ENCODE measurements at regions not wholly inside any gene's neighbourhood (a gene's known extent, or its start where the extent isn't known, plus 50 kb on each side); places are given as distances from the start of the nearest gene placed in this dataset.
"Not testable (repeated sequence)": the region's sequence is repeated elsewhere in the genome, so short reads cannot be mapped to it uniquely, and the experiment has no call there.

DNA sequence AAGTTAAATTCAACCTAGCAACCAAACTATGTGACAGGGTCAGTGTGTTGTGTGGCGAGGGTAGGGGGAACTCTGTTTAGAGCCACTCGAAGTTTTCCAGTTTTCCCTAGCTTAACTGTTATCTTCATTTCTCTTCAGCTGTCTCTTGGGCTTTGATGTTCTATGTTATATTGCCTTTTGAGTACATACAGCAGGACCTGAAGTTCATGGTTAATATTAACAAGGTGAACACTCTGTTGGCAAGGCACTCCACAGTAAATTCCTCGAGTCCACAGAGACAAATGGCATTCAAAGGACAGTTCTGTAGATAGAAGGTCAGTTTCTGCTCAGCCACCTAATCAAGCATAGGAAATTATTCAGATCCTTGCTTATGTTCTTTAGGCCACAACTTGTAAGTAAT, 147.9 kb upstream of the DPH6 start:
- ChIA-PET POLR2A (no interaction called here), CTCF (no interaction called here)
- TF ChIP-seq, protein P1, sequence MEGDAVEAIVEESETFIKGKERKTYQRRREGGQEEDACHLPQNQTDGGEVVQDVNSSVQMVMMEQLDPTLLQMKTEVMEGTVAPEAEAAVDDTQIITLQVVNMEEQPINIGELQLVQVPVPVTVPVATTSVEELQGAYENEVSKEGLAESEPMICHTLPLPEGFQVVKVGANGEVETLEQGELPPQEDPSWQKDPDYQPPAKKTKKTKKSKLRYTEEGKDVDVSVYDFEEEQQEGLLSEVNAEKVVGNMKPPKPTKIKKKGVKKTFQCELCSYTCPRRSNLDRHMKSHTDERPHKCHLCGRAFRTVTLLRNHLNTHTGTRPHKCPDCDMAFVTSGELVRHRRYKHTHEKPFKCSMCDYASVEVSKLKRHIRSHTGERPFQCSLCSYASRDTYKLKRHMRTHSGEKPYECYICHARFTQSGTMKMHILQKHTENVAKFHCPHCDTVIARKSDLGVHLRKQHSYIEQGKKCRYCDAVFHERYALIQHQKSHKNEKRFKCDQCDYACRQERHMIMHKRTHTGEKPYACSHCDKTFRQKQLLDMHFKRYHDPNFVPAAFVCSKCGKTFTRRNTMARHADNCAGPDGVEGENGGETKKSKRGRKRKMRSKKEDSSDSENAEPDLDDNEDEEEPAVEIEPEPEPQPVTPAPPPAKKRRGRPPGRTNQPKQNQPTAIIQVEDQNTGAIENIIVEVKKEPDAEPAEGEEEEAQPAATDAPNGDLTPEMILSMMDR (IDR thresholded peaks at IDR 0.05; ENCODE audit: insufficient read depth, low read length, missing control alignments) = no peak
- no peak for DNase-seq (ENCODE audit: low read depth, low spot score)
- no peak overlapping the region for H3K4me3 ChIP-seq (ENCODE audit: low read depth, low read length)

- POLR2A ChIA-PET = no interaction called here
Measured at GRCh38 chr15:35695003-35695402, 149.0 kb upstream of the DPH6 start.

DNA sequence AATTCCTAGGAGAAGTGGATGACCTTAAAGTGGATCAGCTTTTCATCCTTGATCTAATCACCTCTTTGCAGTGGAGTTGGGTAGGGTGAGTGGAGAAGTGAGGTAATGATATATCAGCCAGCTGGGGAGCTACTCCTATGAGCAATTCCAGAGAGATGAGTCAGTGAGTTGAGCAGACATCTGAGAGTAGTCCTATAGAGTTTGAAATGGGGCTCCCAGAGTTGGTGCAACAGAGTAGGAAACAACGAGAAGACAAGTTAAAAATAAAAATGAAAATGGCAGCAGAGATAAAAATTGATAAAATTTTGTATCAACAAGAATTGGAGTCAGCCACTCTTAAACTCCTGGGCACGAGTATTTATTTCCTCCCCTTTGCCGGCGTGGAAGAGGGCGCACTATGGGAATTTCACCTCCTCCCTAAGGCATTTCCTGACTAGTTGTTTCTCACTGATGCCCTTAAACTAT, 150.8 kb upstream of the DPH6 start:
- CTCF ChIA-PET = interaction anchor here (0.5 to 1.3 kb wide), 5 partner anchors 8 to 670 kb away, joined by 3 to 7 read pairs (median 3); no protein-coding TSS in a partner anchor
- TF ChIP-seq, protein P1 (IDR thresholded peaks at IDR 0.05; ENCODE audit: insufficient read depth, low read length, missing control alignments) = no peak
- DNase-seq (ENCODE audit: low read depth, low spot score) = no peak
- no peak overlapping the region for H3K4me3 ChIP-seq (ENCODE audit: low read depth, low read length)
- POLR2A ChIA-PET = interaction anchor here (0.6 kb wide), 1 partner anchor 328 kb away, joined by 3 read pairs; no protein-coding TSS in a partner anchor

More at GRCh38 chr15:35695003-35695402, 149.0 kb upstream of the DPH6 start:
- TF ChIP-seq, protein P1 (IDR thresholded peaks at IDR 0.05; ENCODE audit: insufficient read depth, low read length, missing control alignments) = no peak
- CTCF ChIA-PET = no interaction called here
- DNase-seq (ENCODE audit: low read depth, low spot score) = no peak
- no peak overlapping the region for H3K4me3 ChIP-seq (ENCODE audit: low read depth, low read length)

DNA sequence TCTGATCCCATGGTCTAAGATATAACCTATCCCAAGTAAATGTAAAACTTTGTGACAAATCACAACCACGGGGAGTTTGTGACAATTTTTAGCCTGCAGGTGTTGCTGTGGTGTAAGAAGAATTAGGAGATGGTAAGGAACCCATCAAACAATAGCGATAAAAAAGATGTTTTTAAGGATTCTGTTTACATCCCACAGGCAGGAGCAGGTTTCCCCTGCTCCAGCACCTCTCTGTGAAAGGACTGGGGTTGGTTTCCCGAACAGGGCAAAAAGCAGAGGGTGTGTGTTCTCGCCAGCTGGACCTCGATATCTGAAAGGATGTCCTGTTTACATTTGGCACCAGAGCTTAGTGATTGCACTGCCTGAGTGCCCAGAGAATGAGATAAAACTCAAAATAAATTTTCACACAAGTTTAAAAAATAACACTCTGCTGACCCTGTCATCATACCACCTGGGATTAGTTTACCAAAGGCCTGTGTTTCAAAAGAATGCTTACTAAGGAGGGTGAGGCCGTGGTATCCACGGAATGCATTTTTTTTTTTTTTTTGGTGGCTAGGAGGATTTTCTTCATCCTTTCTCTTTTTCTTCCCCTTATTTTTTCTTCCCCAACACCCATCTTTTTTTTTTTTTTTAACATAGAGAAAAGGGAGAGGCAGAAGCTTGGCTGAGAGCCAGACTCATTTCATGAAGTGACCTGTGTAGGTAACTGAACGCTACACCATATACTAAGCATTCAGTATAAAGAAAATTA, 151.8 kb upstream of the DPH6 start:
- ChIA-PET CTCF (interaction anchor here (0.9 to 1.1 kb wide), 2 partner anchors 15 to 40 kb away, joined by 3 read pairs; no protein-coding TSS in a partner anchor), POLR2A (no interaction called here)
- DNase-seq (ENCODE audit: low read depth, low spot score) = no peak
- TF ChIP-seq, protein P1 (IDR thresholded peaks at IDR 0.05; ENCODE audit: insufficient read depth, low read length, missing control alignments) = no peak
- no peak overlapping the region for H3K4me3 ChIP-seq (ENCODE audit: low read depth, low read length)

- H3K4me3 ChIP-seq (ENCODE audit: low read depth, low read length) = no peak overlapping the region
- POLR2A ChIA-PET = no interaction called here
- TF ChIP-seq, protein P1 (IDR thresholded peaks at IDR 0.05; ENCODE audit: insufficient read depth, low read length, missing control alignments) = no peak
- CTCF ChIA-PET = no interaction called here
- no peak for DNase-seq (ENCODE audit: low read depth, low spot score)
Measured at GRCh38 chr15:35698331-35698730, 152.4 kb upstream of the DPH6 start.

- TF ChIP-seq, protein P1 (IDR thresholded peaks at IDR 0.05; ENCODE audit: insufficient read depth, low read length, missing control alignments) = no peak
- CTCF ChIA-PET = no interaction called here
- POLR2A ChIA-PET = no interaction called here
- no peak for DNase-seq (ENCODE audit: low read depth, low spot score)
- no peak overlapping the region for H3K4me3 ChIP-seq (ENCODE audit: low read depth, low read length)
Measured at GRCh38 chr15:35698966-35699575, 153.1 kb upstream of the DPH6 start.

- POLR2A ChIA-PET; DNase-seq (ENCODE audit: low read depth, low spot score); CTCF ChIA-PET; H3K4me3 ChIP-seq (ENCODE audit: low read depth, low read length): not testable (repeated sequence)
Measured at GRCh38 chr15:35700091-35700593, 154.2 kb upstream of the DPH6 start.

Measured in AG04449 (cell line).